ENCODE measurements at regions not wholly inside any gene's neighbourhood (a gene's known extent, or its start where the extent isn't known, plus 50 kb on each side); places are given as distances from the start of the nearest gene placed in this dataset.

- no peak overlapping the region for H3K4me3 ChIP-seq (replicated peaks; ENCODE audit: low read depth, low read length)
- no peak for DNase-seq (ENCODE audit: low read depth)
- TF ChIP-seq CTCF (IDR thresholded peaks at IDR 0.05; ENCODE audit: low read length, missing control alignments), result no peak
Observed at GRCh38 chr1:30631700-30632099, 91.7 kb downstream of the MATN1 start.

- no peak for TF ChIP-seq CTCF (IDR thresholded peaks at IDR 0.05; ENCODE audit: low read length, missing control alignments)
- H3K4me3 ChIP-seq (replicated peaks; ENCODE audit: low read depth, low read length), result no peak overlapping the region
- DNase-seq (ENCODE audit: low read depth), result no peak
Observed at GRCh38 chr1:30629501-30629900, 93.9 kb downstream of the MATN1 start.

GRCh38 chr1:30627994-30628393 lies 95.4 kb downstream of the MATN1 start:
- H3K4me3 ChIP-seq (replicated peaks; ENCODE audit: low read depth, low read length), result no peak overlapping the region
- no peak for DNase-seq (ENCODE audit: low read depth)
- TF ChIP-seq CTCF (IDR thresholded peaks at IDR 0.05; ENCODE audit: low read length, missing control alignments), result no peak

GRCh38 chr1:30627206-30627605 lies 96.2 kb downstream of the MATN1 start:
- TF ChIP-seq CTCF (IDR thresholded peaks at IDR 0.05; ENCODE audit: low read length, missing control alignments), result no peak
- DNase-seq (ENCODE audit: low read depth), result no peak
- no peak overlapping the region for H3K4me3 ChIP-seq (replicated peaks; ENCODE audit: low read depth, low read length)

- TF ChIP-seq CTCF (IDR thresholded peaks at IDR 0.05; ENCODE audit: low read length, missing control alignments), result no peak
- no peak for DNase-seq (ENCODE audit: low read depth)
Observed at GRCh38 chr1:30623431-30623830, 100.0 kb downstream of the MATN1 start.

GRCh38 chr1:30619619-30620018 lies 103.8 kb downstream of the MATN1 start:
- no peak for TF ChIP-seq CTCF (IDR thresholded peaks at IDR 0.05; ENCODE audit: low read length, missing control alignments)
- no peak overlapping the region for H3K4me3 ChIP-seq (replicated peaks; ENCODE audit: low read depth, low read length)
- DNase-seq (ENCODE audit: low read depth), result no peak

More at GRCh38 chr1:30623431-30623830, 100.0 kb downstream of the MATN1 start:
- H3K4me3 ChIP-seq (replicated peaks; ENCODE audit: low read depth, low read length), result no peak overlapping the region

GRCh38 chr1:30618335-30618747 lies 105.0 kb downstream of the MATN1 start:
- no peak for DNase-seq (ENCODE audit: low read depth)
- no peak for TF ChIP-seq CTCF (IDR thresholded peaks at IDR 0.05; ENCODE audit: low read length, missing control alignments)

More at GRCh38 chr1:30618335-30618747, 105.0 kb downstream of the MATN1 start:
- H3K4me3 ChIP-seq (replicated peaks; ENCODE audit: low read depth, low read length), result no peak overlapping the region

All from fibroblast of pulmonary artery (primary cell).